Transverse colon (tissue), 4 donors: ENCODE measurements at regions not wholly inside any gene's neighbourhood (a gene's known extent, or its start where the extent isn't known, plus 50 kb on each side); places are given as distances from the start of the nearest gene placed in this dataset.

Experiments used
- DNase-seq: peaks from one replicate; pipeline ENCODE4 v3.0.0-alpha.2; 2019
- H3K27ac ChIP-seq, 4 donors: fragments of 200-600 bp; sonication (generic); 2 replicates each; pipeline ENCODE4 v1.5.1; 2016 to 2018; ENCODE audit warnings: inconsistent platforms in 4 of 4
- H3K27me3 ChIP-seq: fragments of 200-600 bp; sonication (generic); 2 replicates; pipeline ENCODE4 v1.5.1; 2017; ENCODE audit warnings: inconsistent platforms
- H3K36me3 ChIP-seq, 4 donors: fragments of 200-600 bp; sonication (generic); 2 replicates each; pipeline ENCODE4 v1.5.1; 2017 to 2019; ENCODE audit warnings: inconsistent platforms in 4 of 4
- H3K4me1 ChIP-seq, 4 donors: fragments of 200-600 bp; sonication (generic); 2 replicates each; pipeline ENCODE4 v1.5.1; 2017 to 2020; ENCODE audit warnings: inconsistent platforms in 4 of 4
- H3K4me3 ChIP-seq, 4 donors: fragments of 200-600 bp; sonication (generic); 1 replicate in 1 of 4; 2 replicates in 3 of 4; pipeline versions ENCODE4 v1.5.1 to v1.6.1; 2017 to 2019; ENCODE audit warnings: inconsistent platforms in 4 of 4
- H3K9me3 ChIP-seq, 2 donors: fragments of 200-600 bp; sonication (generic); 2 replicates each; pipeline ENCODE4 v1.5.1; 2017 to 2019; ENCODE audit warnings: inconsistent platforms in 2 of 2
- EP300 ChIP-seq: sonication (generic); formaldehyde crosslinking; IDR thresholded peaks from one replicate; pipeline ENCODE4 v1.6.1; 2017; ENCODE audit warnings: antibody characterized with exemption, low read depth
- POLR2A ChIP-seq: fragments of 450-650 bp; IDR thresholded peaks from one replicate; pipeline ENCODE4 v1.6.1; 2016; ENCODE audit warnings: antibody characterized with exemption, mild to moderate bottlenecking, moderate library complexity
- POLR2AphosphoS5 ChIP-seq, 3 donors: sonication (generic); formaldehyde crosslinking; IDR thresholded peaks; one replicate each; pipeline ENCODE4 v1.6.1; 2016; ENCODE audit warnings: antibody characterized with exemption in 3 of 3
- WGBS, 2 donors: methylation state at CpG; one replicate each; pipeline ENCODE4 v1.1.5; 2018; ENCODE audit warnings: low coverage in 1 of 2; 5-methylcytosine and 5-hydroxymethylcytosine counted together
- in situ Hi-C, 4 donors: fragments of 200-750 bp; cut with MboI; loops; one replicate each; pipeline versions ENCODE4 v1.15.0 to v1.15.1; 2017; ENCODE audit warnings: low sequenced_read_pairs in 3 of 4, low pct_ligation_motif_present in 1 of 4, low pct_unique_long_range_greater_than_20kb in 1 of 4
- intact Hi-C: fragments of 100-400 bp; cut with DNase I; formaldehyde crosslinking; loops from one replicate; pipeline ENCODE4 v1.15.1; 2023; ENCODE audit warnings: low total_unique reads
- TF ChIP-seq, protein P1 (sequence below), 5 experiments: fragments of 200-600 bp in 3 of 5; fragments of 450-650 bp in 2 of 5; sonication (generic) in 3 of 5; IDR thresholded peaks; 1 replicate in 2 of 5; 2 replicates in 3 of 5; pipeline ENCODE4 v1.5.1; 2016 to 2017; ENCODE audit warnings: antibody characterized with exemption in 5 of 5, inconsistent platforms in 3 of 5, mild to moderate bottlenecking in 2 of 5, moderate library complexity in 1 of 5

- Histone ChIP-seq H3K27me3 (no peaks in the 10 kb centered on the region), H3K27ac (no peak overlapping the region), H3K4me3 (no peak overlapping the region), H3K36me3 (no peaks in the 10 kb centered on the region), H3K9me3 (no peaks in the 10 kb centered on the region), H3K4me1 (no peaks in the 10 kb centered on the region)
- no peak for TF ChIP-seq POLR2AphosphoS5 (IDR thresholded peaks at IDR 0.05)
- no peak for TF ChIP-seq POLR2A
- TF ChIP-seq EP300 = no peak
- TF ChIP-seq, protein P1, sequence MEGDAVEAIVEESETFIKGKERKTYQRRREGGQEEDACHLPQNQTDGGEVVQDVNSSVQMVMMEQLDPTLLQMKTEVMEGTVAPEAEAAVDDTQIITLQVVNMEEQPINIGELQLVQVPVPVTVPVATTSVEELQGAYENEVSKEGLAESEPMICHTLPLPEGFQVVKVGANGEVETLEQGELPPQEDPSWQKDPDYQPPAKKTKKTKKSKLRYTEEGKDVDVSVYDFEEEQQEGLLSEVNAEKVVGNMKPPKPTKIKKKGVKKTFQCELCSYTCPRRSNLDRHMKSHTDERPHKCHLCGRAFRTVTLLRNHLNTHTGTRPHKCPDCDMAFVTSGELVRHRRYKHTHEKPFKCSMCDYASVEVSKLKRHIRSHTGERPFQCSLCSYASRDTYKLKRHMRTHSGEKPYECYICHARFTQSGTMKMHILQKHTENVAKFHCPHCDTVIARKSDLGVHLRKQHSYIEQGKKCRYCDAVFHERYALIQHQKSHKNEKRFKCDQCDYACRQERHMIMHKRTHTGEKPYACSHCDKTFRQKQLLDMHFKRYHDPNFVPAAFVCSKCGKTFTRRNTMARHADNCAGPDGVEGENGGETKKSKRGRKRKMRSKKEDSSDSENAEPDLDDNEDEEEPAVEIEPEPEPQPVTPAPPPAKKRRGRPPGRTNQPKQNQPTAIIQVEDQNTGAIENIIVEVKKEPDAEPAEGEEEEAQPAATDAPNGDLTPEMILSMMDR (IDR thresholded peaks at IDR 0.05) = peak; percentile 36 to 48 (median 47)
- in situ Hi-C loops = no loop called here
- intact Hi-C loops = no loop called here
- 13 to 18% methylated on average over 11 of the region's 11 CpGs for WGBS, 2 donors
- DNase-seq = peak; percentile 41
Observed at GRCh38 chr4:106502106-106502699, 133.6 kb upstream of the GIMD1 start.

DNA sequence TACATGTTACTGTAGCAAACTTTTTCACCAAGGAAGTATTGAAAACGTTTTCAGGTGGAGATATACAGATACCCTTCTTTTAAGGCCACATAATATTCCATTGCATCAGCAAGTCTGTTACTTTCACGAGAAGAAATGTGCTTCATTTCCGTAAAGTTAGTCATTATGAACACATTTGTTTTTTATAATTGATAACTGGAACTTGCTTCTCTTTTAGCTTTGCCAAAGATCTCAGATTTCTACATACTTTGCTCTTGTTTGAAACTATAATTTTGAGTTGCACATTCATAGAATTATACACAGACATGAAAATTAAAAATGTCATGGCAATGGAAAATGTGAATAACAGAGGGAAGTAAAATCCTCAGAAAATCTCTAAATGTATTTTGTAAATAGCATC is 128.7 kb upstream of the GIMD1 start:
- intact Hi-C loops = no loop called here
- in situ Hi-C loops = no loop called here
- H3K27me3 ChIP-seq = no peaks in the 10 kb centered on the region
- no peaks in the 10 kb centered on the region for H3K4me1 ChIP-seq
- WGBS, 2 donors = 50 to 66% methylated on average over 3 of the region's 3 CpGs
- no peak overlapping the region for H3K4me3 ChIP-seq
- no peaks in the 10 kb centered on the region for H3K36me3 ChIP-seq
- no peak overlapping the region for H3K27ac ChIP-seq
- TF ChIP-seq, protein P1 (IDR thresholded peaks at IDR 0.05) = no peak
- TF ChIP-seq POLR2AphosphoS5 (IDR thresholded peaks at IDR 0.05) = no peak
- no peak for TF ChIP-seq EP300
- TF ChIP-seq POLR2A = no peak
- H3K9me3 ChIP-seq = no peaks in the 10 kb centered on the region
- DNase-seq = no peak

GRCh38 chr4:106496061-106496460 is 127.5 kb upstream of the GIMD1 start:
- in situ Hi-C loops (no loop called here), intact Hi-C loops (no loop called here)
- H3K27ac ChIP-seq = no peak overlapping the region
- no peaks in the 10 kb centered on the region for H3K27me3 ChIP-seq
- no peaks in the 10 kb centered on the region for H3K36me3 ChIP-seq
- no peaks in the 10 kb centered on the region for H3K9me3 ChIP-seq
- no peak for DNase-seq
- no peak overlapping the region for H3K4me3 ChIP-seq
- no peaks in the 10 kb centered on the region for H3K4me1 ChIP-seq
- TF ChIP-seq EP300 (no peak), POLR2A (no peak), POLR2AphosphoS5 (IDR thresholded peaks at IDR 0.05) (no peak)
- TF ChIP-seq, protein P1 (IDR thresholded peaks at IDR 0.05) = no peak

DNA sequence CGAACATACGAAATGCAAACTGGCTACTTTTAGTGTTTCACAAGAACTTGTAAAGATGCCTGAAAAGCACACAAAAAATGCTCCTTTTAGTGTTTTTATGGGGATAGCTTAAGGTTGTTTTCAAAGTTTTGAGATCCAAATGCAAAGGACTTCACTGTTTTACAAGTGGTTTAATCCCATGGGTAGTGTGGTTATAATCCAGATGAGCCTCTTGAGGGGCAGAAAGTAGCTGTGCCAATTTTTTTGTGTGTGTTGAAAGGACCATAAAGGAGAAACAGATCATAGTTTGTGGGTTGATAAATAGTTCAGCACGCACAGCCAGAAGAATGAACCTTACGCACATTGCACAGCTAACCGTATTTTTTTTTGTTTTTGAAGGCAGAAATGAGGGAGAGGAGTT is 126.9 kb upstream of the GIMD1 start:
- H3K36me3 ChIP-seq = no peaks in the 10 kb centered on the region
- no peaks in the 10 kb centered on the region for H3K4me1 ChIP-seq
- H3K4me3 ChIP-seq = no peak overlapping the region
- no peaks in the 10 kb centered on the region for H3K9me3 ChIP-seq
- in situ Hi-C loops (no loop called here), intact Hi-C loops (no loop called here)
- DNase-seq = no peak
- H3K27me3 ChIP-seq = no peaks in the 10 kb centered on the region
- H3K27ac ChIP-seq = no peak overlapping the region
- 71 to 72% methylated on average over 5 of the region's 5 CpGs for WGBS, 2 donors
- TF ChIP-seq, protein P1 (IDR thresholded peaks at IDR 0.05) = no peak
- TF ChIP-seq POLR2AphosphoS5 (IDR thresholded peaks at IDR 0.05) (no peak), POLR2A (no peak), EP300 (no peak)
